Esophagus muscularis mucosa (tissue), 4 donors: ENCODE measurements at regions not wholly inside any gene's neighbourhood (a gene's known extent, or its start where the extent isn't known, plus 50 kb on each side); places are given as distances from the start of the nearest gene placed in this dataset.

Source experiments
- DNase-seq: peaks from one replicate; pipeline ENCODE4 v3.0.0-alpha.2; 2017; ENCODE audit errors: extremely low spot score
- H3K27ac ChIP-seq, 4 donors: fragments of 200-600 bp; sonication (generic); replicated peaks in 1 of 4; 1 replicate in 3 of 4; 2 replicates in 1 of 4; pipeline ENCODE4 v1.5.1; 2016 to 2019; ENCODE audit warnings: mild to moderate bottlenecking in 1 of 4
- H3K27me3 ChIP-seq, 4 donors: fragments of 200-600 bp; sonication (generic); one replicate each; pipeline versions ENCODE4 v1.5.1 to v1.6.0; 2016 to 2019
- H3K36me3 ChIP-seq, 4 donors: fragments of 200-600 bp; sonication (generic); one replicate each; pipeline ENCODE4 v1.5.1; 2016 to 2019
- H3K4me1 ChIP-seq, 4 donors: fragments of 200-600 bp; sonication (generic); one replicate each; pipeline ENCODE4 v1.5.1; 2016 to 2019
- H3K4me3 ChIP-seq, 4 donors: fragments of 200-600 bp; sonication (generic); 1 replicate in 2 of 4; 2 replicates in 2 of 4; pipeline ENCODE4 v1.5.1; 2016 to 2019; ENCODE audit warnings: mild to moderate bottlenecking in 4 of 4, moderate library complexity in 1 of 4
- H3K9me3 ChIP-seq, 4 donors: fragments of 200-600 bp; sonication (generic); 1 replicate in 3 of 4; 2 replicates in 1 of 4; pipeline ENCODE4 v1.5.1; 2016 to 2019
- EP300 ChIP-seq: sonication (generic); formaldehyde crosslinking; IDR thresholded peaks from one replicate; pipeline ENCODE4 v1.6.1; 2017; ENCODE audit warnings: antibody characterized with exemption
- POLR2A ChIP-seq: fragments of 450-650 bp; IDR thresholded peaks from one replicate; pipeline ENCODE4 v1.6.1; 2017; ENCODE audit warnings: antibody characterized with exemption, moderate library complexity, mild to moderate bottlenecking, low read depth
- POLR2AphosphoS5 ChIP-seq, 2 donors: sonication (generic); formaldehyde crosslinking; IDR thresholded peaks; one replicate each; pipeline ENCODE4 v1.6.1; 2017; ENCODE audit warnings: antibody characterized with exemption in 2 of 2
- WGBS: methylation state at CpG from one replicate; pipeline ENCODE4 v1.1.5; 2018; 5-methylcytosine and 5-hydroxymethylcytosine counted together
- intact Hi-C: fragments of 100-400 bp; cut with DNase I; formaldehyde crosslinking; loops from one replicate; pipeline ENCODE4 v1.15.1; 2023
- TF ChIP-seq, protein P1 (sequence below), 3 experiments: fragments of 200-600 bp in 2 of 3; fragments of 450-650 bp in 1 of 3; sonication (generic) in 2 of 3; IDR thresholded peaks; one replicate each; pipeline ENCODE4 v1.5.1; 2017 to 2019; ENCODE audit warnings: antibody characterized with exemption in 3 of 3, mild to moderate bottlenecking in 2 of 3, moderate library complexity in 1 of 3

DNA sequence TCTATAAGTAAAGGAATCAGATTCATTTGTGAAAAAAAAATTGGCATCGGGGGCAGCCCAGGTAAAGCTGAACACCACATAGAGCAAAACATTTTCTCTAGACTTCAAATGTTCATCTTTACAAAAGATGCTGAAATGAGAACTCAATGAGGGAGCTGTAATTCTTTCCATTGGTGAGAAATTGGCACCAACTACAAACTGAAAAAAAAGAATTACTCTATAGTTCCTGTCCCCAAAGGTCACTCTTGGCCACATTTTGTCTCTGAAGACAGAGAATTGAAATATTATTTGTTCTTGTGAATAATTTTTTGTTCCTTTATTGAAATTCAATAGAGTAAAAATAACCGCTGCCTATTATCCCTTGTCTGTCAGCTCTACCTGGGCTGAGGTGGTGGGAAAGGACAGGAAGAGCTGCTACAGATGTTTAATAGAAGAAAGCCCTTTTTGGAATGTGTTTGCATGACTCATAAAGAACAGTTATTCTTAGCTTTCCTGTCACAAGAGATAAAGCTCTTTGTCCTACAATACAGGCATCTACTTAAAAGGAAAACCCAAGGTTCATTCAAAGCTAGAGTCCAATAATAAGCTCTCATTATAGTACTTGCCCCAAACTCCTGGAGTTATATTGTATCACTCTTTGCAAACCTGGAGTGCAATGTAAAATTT lies 380.1 kb upstream of the KITLG start:
- Histone ChIP-seq H3K27me3 (no peaks in the 10 kb centered on the region), H3K27ac (peak overlapping the region; percentile 31 to 66 (median 52)), H3K36me3 (no peaks in the 10 kb centered on the region), H3K4me1 (peaks cover 5 to 26% (median 19%) of the 10 kb centered on the region in 4 donors), H3K4me3 (no peak overlapping the region), H3K9me3 (no peaks in the 10 kb centered on the region)
- no peak for DNase-seq
- WGBS: 66% methylated on average over 2 of the region's 2 CpGs
- TF ChIP-seq POLR2AphosphoS5 (IDR thresholded peaks at IDR 0.05): peak in 1 of 2 donors; percentile 56
- TF ChIP-seq EP300: no peak
- TF ChIP-seq, protein P1, sequence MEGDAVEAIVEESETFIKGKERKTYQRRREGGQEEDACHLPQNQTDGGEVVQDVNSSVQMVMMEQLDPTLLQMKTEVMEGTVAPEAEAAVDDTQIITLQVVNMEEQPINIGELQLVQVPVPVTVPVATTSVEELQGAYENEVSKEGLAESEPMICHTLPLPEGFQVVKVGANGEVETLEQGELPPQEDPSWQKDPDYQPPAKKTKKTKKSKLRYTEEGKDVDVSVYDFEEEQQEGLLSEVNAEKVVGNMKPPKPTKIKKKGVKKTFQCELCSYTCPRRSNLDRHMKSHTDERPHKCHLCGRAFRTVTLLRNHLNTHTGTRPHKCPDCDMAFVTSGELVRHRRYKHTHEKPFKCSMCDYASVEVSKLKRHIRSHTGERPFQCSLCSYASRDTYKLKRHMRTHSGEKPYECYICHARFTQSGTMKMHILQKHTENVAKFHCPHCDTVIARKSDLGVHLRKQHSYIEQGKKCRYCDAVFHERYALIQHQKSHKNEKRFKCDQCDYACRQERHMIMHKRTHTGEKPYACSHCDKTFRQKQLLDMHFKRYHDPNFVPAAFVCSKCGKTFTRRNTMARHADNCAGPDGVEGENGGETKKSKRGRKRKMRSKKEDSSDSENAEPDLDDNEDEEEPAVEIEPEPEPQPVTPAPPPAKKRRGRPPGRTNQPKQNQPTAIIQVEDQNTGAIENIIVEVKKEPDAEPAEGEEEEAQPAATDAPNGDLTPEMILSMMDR (IDR thresholded peaks at IDR 0.05): no peak
- TF ChIP-seq POLR2A: no peak
- intact Hi-C loops: no loop called here

DNA sequence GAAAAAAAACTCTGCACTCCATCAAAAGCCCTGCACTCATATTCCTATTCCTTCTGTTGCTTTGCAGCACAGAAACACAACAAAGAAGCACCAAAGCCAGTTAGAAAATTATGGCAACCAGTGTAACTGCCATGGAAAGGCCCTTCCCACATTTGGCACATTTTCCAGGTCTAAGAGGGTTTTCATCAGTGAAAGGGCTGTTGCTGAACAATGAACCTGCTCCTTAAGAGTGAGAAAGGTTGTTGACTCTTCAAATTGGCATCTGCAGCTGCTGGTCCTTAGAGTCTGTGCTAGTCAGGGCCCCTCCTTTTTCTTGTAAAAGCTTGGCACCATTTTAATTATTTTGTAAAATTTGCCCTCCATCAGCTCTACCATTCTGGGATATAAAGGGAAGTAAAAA lies 378.7 kb upstream of the KITLG start:
- intact Hi-C loops: no loop called here

DNA sequence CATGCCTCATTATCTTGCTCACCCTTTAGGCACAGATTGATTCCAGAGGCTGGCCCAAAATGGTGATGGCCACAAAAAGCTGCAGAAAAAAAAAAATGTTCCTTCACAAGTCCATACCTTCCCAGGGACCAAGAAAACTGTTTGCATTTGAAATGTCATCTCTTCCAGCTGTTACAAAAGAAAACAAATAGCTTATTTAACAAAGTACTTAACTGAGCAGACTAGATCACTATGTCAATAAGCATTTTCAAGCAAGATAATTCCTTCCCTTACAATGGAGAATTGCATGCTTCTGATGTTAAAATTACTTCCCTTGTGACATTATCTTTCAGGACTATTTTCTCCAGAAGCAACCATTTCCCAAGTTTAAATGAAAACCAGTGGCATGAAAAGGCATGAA lies 377.9 kb upstream of the KITLG start:
- Histone ChIP-seq H3K9me3 (no peaks in the 10 kb centered on the region), H3K27me3 (no peaks in the 10 kb centered on the region), H3K27ac (no peak overlapping the region), H3K36me3 (no peaks in the 10 kb centered on the region), H3K4me1 (peaks cover 5 to 26% (median 19%) of the 10 kb centered on the region in 4 donors), H3K4me3 (no peak overlapping the region)
- intact Hi-C loops: no loop called here
- no peak for DNase-seq
- TF ChIP-seq, protein P1 (IDR thresholded peaks at IDR 0.05): no peak
- TF ChIP-seq EP300 (no peak), POLR2A (no peak), POLR2AphosphoS5 (IDR thresholded peaks at IDR 0.05) (no peak)

More for the DNA sequence above, 378.7 kb upstream of the KITLG start:
- Histone ChIP-seq H3K9me3 (no peaks in the 10 kb centered on the region), H3K27me3 (no peaks in the 10 kb centered on the region), H3K4me3 (no peak overlapping the region), H3K27ac (no peak overlapping the region), H3K4me1 (peaks cover 5 to 26% (median 19%) of the 10 kb centered on the region in 4 donors), H3K36me3 (no peaks in the 10 kb centered on the region)
- no peak for DNase-seq
- TF ChIP-seq POLR2AphosphoS5 (IDR thresholded peaks at IDR 0.05): no peak

DNA sequence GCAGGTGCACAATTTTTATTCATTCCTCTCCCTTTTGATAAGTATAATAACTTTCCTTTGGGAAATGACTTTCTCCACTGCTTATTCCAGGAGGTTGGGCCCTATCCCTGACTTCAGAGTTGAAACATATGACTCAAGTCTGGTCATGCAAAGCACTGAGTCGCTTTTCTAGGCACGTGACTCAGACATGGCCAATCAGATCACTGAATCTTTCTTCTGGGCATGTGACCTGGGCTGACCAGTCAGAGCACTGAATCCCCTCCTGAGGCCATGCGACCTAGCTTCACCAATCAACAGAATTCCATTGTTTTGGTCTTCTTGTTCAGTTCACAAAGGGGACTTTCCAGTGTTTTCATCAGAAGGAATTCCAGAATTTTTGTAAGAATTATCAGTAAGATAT lies 377.1 kb upstream of the KITLG start:
- WGBS: 92% methylated on average over 3 of the region's 3 CpGs
- Histone ChIP-seq H3K27me3 (no peaks in the 10 kb centered on the region), H3K27ac (no peak overlapping the region), H3K9me3 (no peaks in the 10 kb centered on the region), H3K4me1 (peaks cover 5 to 26% (median 19%) of the 10 kb centered on the region in 4 donors), H3K4me3 (no peak overlapping the region), H3K36me3 (no peaks in the 10 kb centered on the region)
- TF ChIP-seq, protein P1 (IDR thresholded peaks at IDR 0.05): no peak
- TF ChIP-seq POLR2A (no peak), EP300 (no peak), POLR2AphosphoS5 (IDR thresholded peaks at IDR 0.05) (no peak)
- DNase-seq: no peak
- intact Hi-C loops: no loop called here

DNA sequence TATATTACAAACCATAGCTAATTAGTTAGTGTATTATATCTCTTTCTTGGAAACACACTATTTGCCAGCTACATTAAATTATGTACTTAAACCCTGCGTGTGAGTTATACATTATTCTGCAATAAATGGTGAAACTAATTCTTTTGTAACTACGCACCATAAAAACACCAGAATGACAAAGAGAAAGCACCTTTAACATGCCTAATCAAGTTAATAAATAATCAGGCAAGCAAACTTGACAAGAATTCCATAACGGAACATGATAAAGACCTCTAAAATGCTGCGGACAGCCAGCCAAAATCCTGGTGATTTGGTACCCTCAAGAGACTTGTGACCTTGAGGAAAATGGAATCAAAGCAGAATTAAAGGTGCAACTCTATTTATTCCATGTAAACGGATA lies 375.3 kb upstream of the KITLG start:
- no peaks in the 10 kb centered on the region for H3K36me3 ChIP-seq
- no peaks in the 10 kb centered on the region for H3K9me3 ChIP-seq
- TF ChIP-seq EP300: no peak
- TF ChIP-seq POLR2AphosphoS5 (IDR thresholded peaks at IDR 0.05): no peak
- no peak for TF ChIP-seq POLR2A
- TF ChIP-seq, protein P1 (IDR thresholded peaks at IDR 0.05): no peak
- intact Hi-C loops: no loop called here
- H3K27me3 ChIP-seq: no peaks in the 10 kb centered on the region
- no peak for DNase-seq
- peaks cover 5 to 25% (median 12%) of the 10 kb centered on the region in 4 donors for H3K4me1 ChIP-seq
- no peak overlapping the region for H3K27ac ChIP-seq
- no peak overlapping the region for H3K4me3 ChIP-seq
- WGBS: 95% methylated on average over 5 of the region's 5 CpGs
